ENCODE measurements at regions not wholly inside any gene's neighbourhood (a gene's known extent, or its start where the extent isn't known, plus 50 kb on each side); places are given as distances from the start of the nearest gene placed in this dataset.

DNA sequence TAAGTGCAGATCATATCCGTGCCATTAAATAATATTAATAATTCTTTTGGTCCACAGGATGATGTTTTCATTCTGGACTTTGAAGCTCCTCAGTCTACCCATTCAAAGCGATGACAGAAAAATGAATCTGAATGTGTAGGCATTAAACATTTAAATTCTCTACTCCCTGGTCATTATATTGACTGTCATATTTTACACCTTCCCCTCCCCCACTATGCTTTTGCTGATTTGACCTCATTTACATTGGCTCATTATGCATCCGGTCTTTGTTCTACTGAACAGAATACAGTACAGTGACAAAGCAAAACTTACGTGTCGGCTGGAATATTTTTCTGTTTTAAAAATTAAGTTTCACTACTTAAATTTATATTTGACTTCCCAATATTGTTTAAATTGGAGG lies 289.7 kb upstream of the TMEM161B start:
- TF ChIP-seq CTCF (IDR thresholded peaks at IDR 0.05 in 2 of 3, conservative IDR thresholded peaks at IDR 0.05 in 1 of 3; ENCODE audit: borderline replicate concordance in 1 of 3, insufficient read depth in 1 of 3, low read depth in 2 of 3, low read length in 2 of 3) (no peak), POLR2A (IDR thresholded peaks at IDR 0.05; ENCODE audit: borderline replicate concordance, extremely low read depth, insufficient read depth, insufficient read length) (no peak)
